ENCODE measurements at regions not wholly inside any gene's neighbourhood (a gene's known extent, or its start where the extent isn't known, plus 50 kb on each side); places are given as distances from the start of the nearest gene placed in this dataset.

- DNase-seq, result no peak
Measured at GRCh38 chr5:9721161-9721560, 91.0 kb upstream of the TAS2R1 start.

GRCh38 chr5:9720361-9720760 is 90.2 kb upstream of the TAS2R1 start:
- DNase-seq, result no peak

GRCh38 chr5:9716838-9717281 is 86.7 kb upstream of the TAS2R1 start:
- no peak for DNase-seq

GRCh38 chr5:9715891-9716335 is 85.8 kb upstream of the TAS2R1 start:
- DNase-seq, result no peak

GRCh38 chr5:9713959-9714586 is 83.9 kb upstream of the TAS2R1 start:
- no peak for DNase-seq

- no peak for DNase-seq
Measured at GRCh38 chr5:9713356-9713755, 83.2 kb upstream of the TAS2R1 start.

GRCh38 chr5:9712911-9713310 is 82.8 kb upstream of the TAS2R1 start:
- no peak for DNase-seq

GRCh38 chr5:9712506-9712905 is 82.4 kb upstream of the TAS2R1 start:
- no peak for DNase-seq

- no peak for DNase-seq
Measured at GRCh38 chr5:9710069-9710468, 79.9 kb upstream of the TAS2R1 start.

- no peak for DNase-seq
Measured at GRCh38 chr5:9707732-9708462, 77.7 kb upstream of the TAS2R1 start.

- no peak for DNase-seq
Measured at GRCh38 chr5:9699681-9700080, 69.5 kb upstream of the TAS2R1 start.

- DNase-seq, result no peak
Measured at GRCh38 chr5:9698841-9699240, 68.7 kb upstream of the TAS2R1 start.

- DNase-seq, result no peak
Measured at GRCh38 chr5:9698125-9698826, 68.1 kb upstream of the TAS2R1 start.

- no peak for DNase-seq
Measured at GRCh38 chr5:9692576-9692975, 62.4 kb upstream of the TAS2R1 start.

GRCh38 chr5:9691261-9691660 is 61.1 kb upstream of the TAS2R1 start:
- DNase-seq, result no peak

- DNase-seq, result no peak
Measured at GRCh38 chr5:9690751-9691150, 60.6 kb upstream of the TAS2R1 start.

GRCh38 chr5:9686216-9686615 is 56.1 kb upstream of the TAS2R1 start:
- no peak for DNase-seq

GRCh38 chr5:9681706-9682105 is 51.6 kb upstream of the TAS2R1 start:
- DNase-seq, result no peak
